GM23338 (cell line): ENCODE measurements at regions not wholly inside any gene's neighbourhood (a gene's known extent, or its start where the extent isn't known, plus 50 kb on each side); places are given as distances from the start of the nearest gene placed in this dataset.

Experiments
- EZH2 ChIP-seq: fragments of 200-600 bp; sonication (generic); IDR thresholded peaks from one replicate; pipeline ENCODE4 v1.8.0; 2017; ENCODE audit warnings: antibody characterized with exemption, mild to moderate bottlenecking, low read depth; ENCODE audit not compliant: unreplicated experiment
- EZH2phosphoT487 ChIP-seq: fragments of 200-600 bp; sonication (generic); IDR thresholded peaks from one replicate; pipeline ENCODE4 v1.8.1; 2018; ENCODE audit warnings: antibody characterized with exemption; ENCODE audit not compliant: unreplicated experiment
- JUNB ChIP-seq: IDR thresholded peaks from one replicate; pipeline ENCODE4 v1.6.1; 2016; ENCODE audit warnings: antibody characterized with exemption; ENCODE audit not compliant: unreplicated experiment
- POLR2AphosphoS5 ChIP-seq: IDR thresholded peaks from 2 replicates; pipeline ENCODE4 v1.6.1; 2016; ENCODE audit warnings: antibody characterized with exemption, low read depth
- TF ChIP-seq, protein P1 (sequence below), 2 experiments: fragments of 200-600 bp in 1 of 2; sonication (generic) in 1 of 2; conservative IDR thresholded peaks; 2 replicates each; pipeline versions ENCODE4 v1.5.1 to v1.6.1; 2016 to 2017; ENCODE audit warnings: antibody characterized with exemption in 2 of 2, low read depth in 2 of 2, mild to moderate bottlenecking in 2 of 2, moderate library complexity in 1 of 2
- TF ChIP-seq, protein P2 (sequence below): IDR thresholded peaks from one replicate; pipeline ENCODE4 v1.6.1; 2018; ENCODE audit warnings: antibody characterized with exemption; ENCODE audit not compliant: unreplicated experiment

DNA sequence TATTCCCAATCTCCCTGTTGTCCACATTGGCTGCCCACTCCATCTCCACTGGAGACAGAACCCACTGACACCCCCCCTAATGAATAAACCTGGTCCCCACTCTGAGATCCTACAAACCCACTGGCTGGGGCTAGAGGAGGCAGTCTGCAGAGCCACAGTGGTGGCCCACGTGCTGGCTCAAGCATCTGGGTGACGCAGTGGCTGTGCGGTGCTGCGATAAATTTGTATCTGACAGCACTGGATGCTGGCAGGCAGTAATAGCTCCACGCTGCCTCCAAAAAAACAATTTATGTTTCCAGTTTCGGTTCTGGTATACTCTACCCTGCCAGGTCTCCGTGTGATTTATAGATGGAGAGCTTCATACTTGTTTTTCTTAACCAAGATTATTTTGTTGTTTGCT is 87.1 kb upstream of the SYNDIG1 start:
- TF ChIP-seq, protein P1, sequence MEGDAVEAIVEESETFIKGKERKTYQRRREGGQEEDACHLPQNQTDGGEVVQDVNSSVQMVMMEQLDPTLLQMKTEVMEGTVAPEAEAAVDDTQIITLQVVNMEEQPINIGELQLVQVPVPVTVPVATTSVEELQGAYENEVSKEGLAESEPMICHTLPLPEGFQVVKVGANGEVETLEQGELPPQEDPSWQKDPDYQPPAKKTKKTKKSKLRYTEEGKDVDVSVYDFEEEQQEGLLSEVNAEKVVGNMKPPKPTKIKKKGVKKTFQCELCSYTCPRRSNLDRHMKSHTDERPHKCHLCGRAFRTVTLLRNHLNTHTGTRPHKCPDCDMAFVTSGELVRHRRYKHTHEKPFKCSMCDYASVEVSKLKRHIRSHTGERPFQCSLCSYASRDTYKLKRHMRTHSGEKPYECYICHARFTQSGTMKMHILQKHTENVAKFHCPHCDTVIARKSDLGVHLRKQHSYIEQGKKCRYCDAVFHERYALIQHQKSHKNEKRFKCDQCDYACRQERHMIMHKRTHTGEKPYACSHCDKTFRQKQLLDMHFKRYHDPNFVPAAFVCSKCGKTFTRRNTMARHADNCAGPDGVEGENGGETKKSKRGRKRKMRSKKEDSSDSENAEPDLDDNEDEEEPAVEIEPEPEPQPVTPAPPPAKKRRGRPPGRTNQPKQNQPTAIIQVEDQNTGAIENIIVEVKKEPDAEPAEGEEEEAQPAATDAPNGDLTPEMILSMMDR (conservative IDR thresholded peaks at IDR 0.05; ENCODE audit: low read depth in 2 of 2), result no peak
- TF ChIP-seq EZH2, result no peak
- TF ChIP-seq, protein P2, sequence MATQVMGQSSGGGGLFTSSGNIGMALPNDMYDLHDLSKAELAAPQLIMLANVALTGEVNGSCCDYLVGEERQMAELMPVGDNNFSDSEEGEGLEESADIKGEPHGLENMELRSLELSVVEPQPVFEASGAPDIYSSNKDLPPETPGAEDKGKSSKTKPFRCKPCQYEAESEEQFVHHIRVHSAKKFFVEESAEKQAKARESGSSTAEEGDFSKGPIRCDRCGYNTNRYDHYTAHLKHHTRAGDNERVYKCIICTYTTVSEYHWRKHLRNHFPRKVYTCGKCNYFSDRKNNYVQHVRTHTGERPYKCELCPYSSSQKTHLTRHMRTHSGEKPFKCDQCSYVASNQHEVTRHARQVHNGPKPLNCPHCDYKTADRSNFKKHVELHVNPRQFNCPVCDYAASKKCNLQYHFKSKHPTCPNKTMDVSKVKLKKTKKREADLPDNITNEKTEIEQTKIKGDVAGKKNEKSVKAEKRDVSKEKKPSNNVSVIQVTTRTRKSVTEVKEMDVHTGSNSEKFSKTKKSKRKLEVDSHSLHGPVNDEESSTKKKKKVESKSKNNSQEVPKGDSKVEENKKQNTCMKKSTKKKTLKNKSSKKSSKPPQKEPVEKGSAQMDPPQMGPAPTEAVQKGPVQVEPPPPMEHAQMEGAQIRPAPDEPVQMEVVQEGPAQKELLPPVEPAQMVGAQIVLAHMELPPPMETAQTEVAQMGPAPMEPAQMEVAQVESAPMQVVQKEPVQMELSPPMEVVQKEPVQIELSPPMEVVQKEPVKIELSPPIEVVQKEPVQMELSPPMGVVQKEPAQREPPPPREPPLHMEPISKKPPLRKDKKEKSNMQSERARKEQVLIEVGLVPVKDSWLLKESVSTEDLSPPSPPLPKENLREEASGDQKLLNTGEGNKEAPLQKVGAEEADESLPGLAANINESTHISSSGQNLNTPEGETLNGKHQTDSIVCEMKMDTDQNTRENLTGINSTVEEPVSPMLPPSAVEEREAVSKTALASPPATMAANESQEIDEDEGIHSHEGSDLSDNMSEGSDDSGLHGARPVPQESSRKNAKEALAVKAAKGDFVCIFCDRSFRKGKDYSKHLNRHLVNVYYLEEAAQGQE, result no peak
- TF ChIP-seq POLR2AphosphoS5, result no peak
- no peak for TF ChIP-seq EZH2phosphoT487
- TF ChIP-seq JUNB, result no peak
